ENCODE measurements at regions not wholly inside any gene's neighbourhood (a gene's known extent, or its start where the extent isn't known, plus 50 kb on each side); places are given as distances from the start of the nearest gene placed in this dataset.
A peak's percentile ranks its signal among the peaks of the same experiment; 100 is the strongest.
"Not testable (repeated sequence)": the region's sequence is repeated elsewhere in the genome, so short reads cannot be mapped to it uniquely, and the experiment has no call there.

- Histone ChIP-seq H4K8ac (ENCODE audit: low read length) (no peak overlapping the region), H3K9me3 (ENCODE audit: control insufficient read depth, low read length) (no peaks in the 10 kb centered on the region), H2AFZ (ENCODE audit: low read depth, low read length) (no peak overlapping the region), H3K14ac (ENCODE audit: low read length in 2 of 2) (no peak overlapping the region), H2BK15ac (ENCODE audit: low read depth, poor library complexity, severe bottlenecking) (no peak overlapping the region), H3K4me1 (ENCODE audit: control insufficient read depth, insufficient read depth, low read depth, low read length) (no peaks in the 10 kb centered on the region), H3K36me3 (ENCODE audit: control insufficient read depth in 1 of 2, insufficient read depth in 2 of 2, low read depth in 1 of 2, low read length in 2 of 2) (no peaks in the 10 kb centered on the region), H4K91ac (ENCODE audit: low read length) (no peak overlapping the region), H3K79me1 (replicated peaks; ENCODE audit: low read length, poor library complexity, severe bottlenecking) (no peaks in the 10 kb centered on the region), H3K27me3 (ENCODE audit: control insufficient read depth in 1 of 2, insufficient read depth in 1 of 2, low read length in 2 of 2) (no peaks in the 10 kb centered on the region), H2AK5ac (ENCODE audit: low read length, severe bottlenecking) (no peak overlapping the region), H3K9ac (ENCODE audit: low read length) (no peak overlapping the region), H3K4me2 (ENCODE audit: low read length, poor library complexity, severe bottlenecking) (no peak overlapping the region), H2BK12ac (ENCODE audit: low read length in 2 of 2) (no peak overlapping the region), H2BK5ac (ENCODE audit: low read depth, low read length, poor library complexity, severe bottlenecking) (no peak overlapping the region), H3K27ac (ENCODE audit: low read length, poor library complexity, severe bottlenecking) (no peak overlapping the region), H2BK120ac (ENCODE audit: low read depth, low read length) (no peak overlapping the region), H3K18ac (ENCODE audit: low read depth in 1 of 2, low read length in 2 of 2) (no peak overlapping the region), H3K4ac (ENCODE audit: low read depth in 1 of 2, low read length in 2 of 2) (no peak overlapping the region), H3K4me3 (ENCODE audit: insufficient read depth in 1 of 2, low read depth in 1 of 2, low read length in 2 of 2) (no peak overlapping the region), H3K23ac (ENCODE audit: low read length in 2 of 2) (no peak overlapping the region)
- DNase-seq = no peak
- WGBS = 94% methylated on average over 7 of the region's 10 CpGs
Observed at GRCh38 chr4:189659287-189659686, 281.4 kb upstream of the FRG1 start.

GRCh38 chr4:189660722-189661360 lies 279.8 kb upstream of the FRG1 start:
- Histone ChIP-seq H3K18ac (ENCODE audit: low read depth in 1 of 2, low read length in 2 of 2) (no peak overlapping the region), H3K27ac (ENCODE audit: low read length, poor library complexity, severe bottlenecking) (no peak overlapping the region), H4K91ac (ENCODE audit: low read length) (no peak overlapping the region), H2BK120ac (ENCODE audit: low read depth, low read length) (no peak overlapping the region), H2BK15ac (ENCODE audit: low read depth, poor library complexity, severe bottlenecking) (no peak overlapping the region), H3K9me3 (ENCODE audit: control insufficient read depth, low read length) (no peaks in the 10 kb centered on the region), H3K4me1 (ENCODE audit: control insufficient read depth, insufficient read depth, low read depth, low read length) (no peaks in the 10 kb centered on the region), H2AK5ac (ENCODE audit: low read length, severe bottlenecking) (no peak overlapping the region), H2BK5ac (ENCODE audit: low read depth, low read length, poor library complexity, severe bottlenecking) (no peak overlapping the region), H3K9ac (ENCODE audit: low read length) (no peak overlapping the region), H3K79me1 (replicated peaks; ENCODE audit: low read length, poor library complexity, severe bottlenecking) (no peaks in the 10 kb centered on the region), H3K23ac (ENCODE audit: low read length in 2 of 2) (no peak overlapping the region), H3K14ac (ENCODE audit: low read length in 2 of 2) (no peak overlapping the region), H2BK12ac (ENCODE audit: low read length in 2 of 2) (no peak overlapping the region), H3K27me3 (ENCODE audit: control insufficient read depth in 1 of 2, insufficient read depth in 1 of 2, low read length in 2 of 2) (no peaks in the 10 kb centered on the region), H3K4me2 (ENCODE audit: low read length, poor library complexity, severe bottlenecking) (no peak overlapping the region), H3K4me3 (ENCODE audit: insufficient read depth in 1 of 2, low read depth in 1 of 2, low read length in 2 of 2) (no peak overlapping the region), H4K8ac (ENCODE audit: low read length) (no peak overlapping the region), H2AFZ (ENCODE audit: low read depth, low read length) (no peak overlapping the region), H3K36me3 (ENCODE audit: control insufficient read depth in 1 of 2, insufficient read depth in 2 of 2, low read depth in 1 of 2, low read length in 2 of 2) (peaks cover 0 to 3% of the 10 kb centered on the region in 2 experiments), H3K4ac (ENCODE audit: low read depth in 1 of 2, low read length in 2 of 2) (no peak overlapping the region)
- peak; percentile 3 for DNase-seq
- 75% methylated on average over 16 of the region's 16 CpGs for WGBS

GRCh38 chr4:189664693-189665250 lies 275.9 kb upstream of the FRG1 start:
- Histone ChIP-seq H3K9ac (ENCODE audit: low read length) (no peak overlapping the region), H3K36me3 (ENCODE audit: control insufficient read depth in 1 of 2, insufficient read depth in 2 of 2, low read depth in 1 of 2, low read length in 2 of 2) (peaks cover 0 to 3% of the 10 kb centered on the region in 2 experiments)
- 94% methylated on average over 19 of the region's 27 CpGs for WGBS

GRCh38 chr4:189665712-189666305 lies 274.9 kb upstream of the FRG1 start:
- not testable (repeated sequence) for H3K4me3 ChIP-seq (ENCODE audit: insufficient read depth in 1 of 2, low read depth in 1 of 2, low read length in 2 of 2); H3K9ac ChIP-seq (ENCODE audit: low read length); H3K4me2 ChIP-seq (ENCODE audit: low read length, poor library complexity, severe bottlenecking); H3K14ac ChIP-seq (ENCODE audit: low read length in 2 of 2); H4K8ac ChIP-seq (ENCODE audit: low read length); H2AFZ ChIP-seq (ENCODE audit: low read depth, low read length); H3K4me1 ChIP-seq (ENCODE audit: control insufficient read depth, insufficient read depth, low read depth, low read length); DNase-seq; H4K91ac ChIP-seq (ENCODE audit: low read length); H3K79me1 ChIP-seq (replicated peaks; ENCODE audit: low read length, poor library complexity, severe bottlenecking); H2BK12ac ChIP-seq (ENCODE audit: low read length in 2 of 2); H3K4ac ChIP-seq (ENCODE audit: low read depth in 1 of 2, low read length in 2 of 2); H3K23ac ChIP-seq (ENCODE audit: low read length in 2 of 2); H3K27ac ChIP-seq (ENCODE audit: low read length, poor library complexity, severe bottlenecking); H3K9me3 ChIP-seq (ENCODE audit: control insufficient read depth, low read length); H3K18ac ChIP-seq (ENCODE audit: low read depth in 1 of 2, low read length in 2 of 2); H2AK5ac ChIP-seq (ENCODE audit: low read length, severe bottlenecking); H2BK5ac ChIP-seq (ENCODE audit: low read depth, low read length, poor library complexity, severe bottlenecking); H3K36me3 ChIP-seq (ENCODE audit: control insufficient read depth in 1 of 2, insufficient read depth in 2 of 2, low read depth in 1 of 2, low read length in 2 of 2); H3K27me3 ChIP-seq (ENCODE audit: control insufficient read depth in 1 of 2, insufficient read depth in 1 of 2, low read length in 2 of 2); H2BK15ac ChIP-seq (ENCODE audit: low read depth, poor library complexity, severe bottlenecking); H2BK120ac ChIP-seq (ENCODE audit: low read depth, low read length)
- WGBS = 75% methylated on average over 1 of the region's 2 CpGs

More at GRCh38 chr4:189664693-189665250, 275.9 kb upstream of the FRG1 start:
- Histone ChIP-seq H4K8ac (ENCODE audit: low read length) (no peak overlapping the region), H3K18ac (ENCODE audit: low read depth in 1 of 2, low read length in 2 of 2) (peak overlapping the region in 1 of 2 experiments; percentile 52), H2BK5ac (ENCODE audit: low read depth, low read length, poor library complexity, severe bottlenecking) (no peak overlapping the region), H3K4me1 (ENCODE audit: control insufficient read depth, insufficient read depth, low read depth, low read length) (no peaks in the 10 kb centered on the region), H4K91ac (ENCODE audit: low read length) (no peak overlapping the region), H3K27me3 (ENCODE audit: control insufficient read depth in 1 of 2, insufficient read depth in 1 of 2, low read length in 2 of 2) (no peaks in the 10 kb centered on the region), H2AFZ (ENCODE audit: low read depth, low read length) (no peak overlapping the region), H3K14ac (ENCODE audit: low read length in 2 of 2) (peak overlapping the region in 1 of 2 experiments; percentile 71), H3K23ac (ENCODE audit: low read length in 2 of 2) (no peak overlapping the region), H3K79me1 (replicated peaks; ENCODE audit: low read length, poor library complexity, severe bottlenecking) (no peaks in the 10 kb centered on the region), H3K9me3 (ENCODE audit: control insufficient read depth, low read length) (no peaks in the 10 kb centered on the region), H3K27ac (ENCODE audit: low read length, poor library complexity, severe bottlenecking) (no peak overlapping the region), H3K4me3 (ENCODE audit: insufficient read depth in 1 of 2, low read depth in 1 of 2, low read length in 2 of 2) (no peak overlapping the region), H2BK120ac (ENCODE audit: low read depth, low read length) (no peak overlapping the region), H2AK5ac (ENCODE audit: low read length, severe bottlenecking) (no peak overlapping the region), H3K4me2 (ENCODE audit: low read length, poor library complexity, severe bottlenecking) (no peak overlapping the region), H3K4ac (ENCODE audit: low read depth in 1 of 2, low read length in 2 of 2) (no peak overlapping the region), H2BK15ac (ENCODE audit: low read depth, poor library complexity, severe bottlenecking) (no peak overlapping the region), H2BK12ac (ENCODE audit: low read length in 2 of 2) (no peak overlapping the region)
- no peak for DNase-seq
